Left hindlimb (tissue), 1 donor: ENCODE measurements at regions not wholly inside any gene's neighbourhood (a gene's known extent, or its start where the extent isn't known, plus 50 kb on each side); places are given as distances from the start of the nearest gene placed in this dataset.

Experiments used
- DNase-seq: peaks from one replicate; pipeline ENCODE4 v3.0.0-alpha.2; 2018

- DNase-seq = no peak
Measured at GRCh38 chr14:48537600-48537999, 862.2 kb upstream of the MDGA2 start.

- no peak for DNase-seq
Measured at GRCh38 chr14:48536318-48536717, 860.9 kb upstream of the MDGA2 start.

- no peak for DNase-seq
Measured at GRCh38 chr14:48527832-48528231, 852.4 kb upstream of the MDGA2 start.

GRCh38 chr14:48526307-48526706, 850.9 kb upstream of the MDGA2 start:
- DNase-seq = no peak

GRCh38 chr14:48504921-48505320, 829.5 kb upstream of the MDGA2 start:
- DNase-seq = no peak

- DNase-seq = no peak
Measured at GRCh38 chr14:48490756-48491155, 815.4 kb upstream of the MDGA2 start.

- no peak for DNase-seq
Measured at GRCh38 chr14:48473944-48474343, 798.5 kb upstream of the MDGA2 start.

GRCh38 chr14:48456051-48456450, 780.6 kb upstream of the MDGA2 start:
- no peak for DNase-seq

GRCh38 chr14:48454887-48455286, 779.5 kb upstream of the MDGA2 start:
- DNase-seq = no peak

- no peak for DNase-seq
Measured at GRCh38 chr14:48452437-48452995, 777.1 kb upstream of the MDGA2 start.

GRCh38 chr14:48435221-48435620, 759.8 kb upstream of the MDGA2 start:
- peak; percentile 18 for DNase-seq

- no peak for DNase-seq
Measured at GRCh38 chr14:48430805-48431204, 755.4 kb upstream of the MDGA2 start.

GRCh38 chr14:48429512-48429911, 754.1 kb upstream of the MDGA2 start:
- DNase-seq = no peak

GRCh38 chr14:48417715-48418500, 742.5 kb upstream of the MDGA2 start:
- peak; percentile 22 for DNase-seq

- DNase-seq = no peak
Measured at GRCh38 chr14:48401321-48401720, 725.9 kb upstream of the MDGA2 start.

- DNase-seq = no peak
Measured at GRCh38 chr14:48398675-48399282, 723.4 kb upstream of the MDGA2 start.

- no peak for DNase-seq
Measured at GRCh38 chr14:48391661-48392060, 716.3 kb upstream of the MDGA2 start.

GRCh38 chr14:48390346-48390745, 714.9 kb upstream of the MDGA2 start:
- no peak for DNase-seq

- no peak for DNase-seq
Measured at GRCh38 chr14:48384821-48385220, 709.4 kb upstream of the MDGA2 start.

- no peak for DNase-seq
Measured at GRCh38 chr14:48382961-48383360, 707.6 kb upstream of the MDGA2 start.

GRCh38 chr14:48378541-48378940, 703.1 kb upstream of the MDGA2 start:
- DNase-seq = no peak

GRCh38 chr14:48373981-48374380, 698.6 kb upstream of the MDGA2 start:
- DNase-seq = no peak

- no peak for DNase-seq
Measured at GRCh38 chr14:48350971-48351370, 675.6 kb upstream of the MDGA2 start.

GRCh38 chr14:48349689-48350088, 674.3 kb upstream of the MDGA2 start:
- DNase-seq = no peak
